Right ventricle myocardium superior (tissue), 1 donor: ENCODE measurements at regions not wholly inside any gene's neighbourhood (a gene's known extent, or its start where the extent isn't known, plus 50 kb on each side); places are given as distances from the start of the nearest gene placed in this dataset.

Experiments
- ATAC-seq: fragments of 200-7000 bp; cut with Tn5 transposase; one replicate; pipeline ENCODE4 v1.9.1; 2020; ENCODE audit warnings: mild to moderate bottlenecking; ENCODE audit not compliant: poor library complexity
- DNase-seq: peaks from one replicate; pipeline ENCODE4 v3.0.0-alpha.2; 2020
- intact Hi-C: fragments of 100-400 bp; cut with DNase I; formaldehyde crosslinking; loops from one replicate; pipeline ENCODE4 v1.11.2; 2022
- donor health status: DM: no; HTN: yes; CAD: no; lungs with severe emphysema.

- no peak for DNase-seq
- intact Hi-C loops, result no loop called here
- ATAC-seq, result no peak
These were observed 286.7 kb downstream of the HLX start for GRCh38 chr1:221165839-221166500.

GRCh38 chr1:221166559-221167318 is 287.5 kb downstream of the HLX start:
- peak; percentile 62 for ATAC-seq
- DNase-seq, result no peak
- intact Hi-C loops, result no loop called here

GRCh38 chr1:221169447-221169889 is 290.2 kb downstream of the HLX start:
- intact Hi-C loops, result no loop called here
- ATAC-seq, result no peak

GRCh38 chr1:221170171-221170570 is 290.9 kb downstream of the HLX start:
- intact Hi-C loops, result loop anchor here (10.0 kb wide), 1 partner anchor 265 kb away; no protein-coding TSS in a partner anchor
- ATAC-seq (no peak), DNase-seq (no peak)

More at GRCh38 chr1:221169447-221169889, 290.2 kb downstream of the HLX start:
- no peak for DNase-seq

- ATAC-seq (no peak), DNase-seq (no peak)
- intact Hi-C loops, result loop anchor here (10.0 kb wide), 1 partner anchor 267 kb away; no protein-coding TSS in a partner anchor
These were observed 292.5 kb downstream of the HLX start for GRCh38 chr1:221171768-221172167.

- DNase-seq (no peak), ATAC-seq (no peak)
- intact Hi-C loops, result loop anchor here (10.0 kb wide), 1 partner anchor 268 kb away; no protein-coding TSS in a partner anchor
These were observed 293.6 kb downstream of the HLX start for GRCh38 chr1:221172841-221173240.

- peak; percentile 99 for ATAC-seq
- DNase-seq, result peak; percentile 88
- intact Hi-C loops, result loop anchor here (10.0 kb wide), 1 partner anchor 270 kb away; no protein-coding TSS in a partner anchor
These were observed 295.2 kb downstream of the HLX start for GRCh38 chr1:221174330-221174993.

GRCh38 chr1:221175249-221175648 is 296.0 kb downstream of the HLX start:
- ATAC-seq (no peak), DNase-seq (no peak)
- intact Hi-C loops, result loop anchor here (10.0 kb wide), 1 partner anchor 270 kb away; no protein-coding TSS in a partner anchor

- ATAC-seq (no peak), DNase-seq (no peak)
- intact Hi-C loops, result no loop called here
These were observed 301.6 kb downstream of the HLX start for GRCh38 chr1:221180704-221181368.

GRCh38 chr1:221182791-221183533 is 303.7 kb downstream of the HLX start:
- intact Hi-C loops, result no loop called here
- DNase-seq (no peak), ATAC-seq (no peak)

- intact Hi-C loops, result no loop called here
- ATAC-seq (no peak), DNase-seq (no peak)
These were observed 305.0 kb downstream of the HLX start for GRCh38 chr1:221184131-221184794.

- DNase-seq, result no peak
- intact Hi-C loops, result no loop called here
- no peak for ATAC-seq
These were observed 307.9 kb downstream of the HLX start for GRCh38 chr1:221187174-221187573.

GRCh38 chr1:221188458-221188857 is 309.2 kb downstream of the HLX start:
- ATAC-seq (no peak), DNase-seq (no peak)
- intact Hi-C loops, result no loop called here

- intact Hi-C loops, result no loop called here
- ATAC-seq (no peak), DNase-seq (no peak)
These were observed 311.0 kb downstream of the HLX start for GRCh38 chr1:221190249-221190648.

- ATAC-seq, result no peak
- DNase-seq, result no peak
- intact Hi-C loops, result no loop called here
These were observed 312.8 kb downstream of the HLX start for GRCh38 chr1:221192055-221192454.

GRCh38 chr1:221200464-221200863 is 321.2 kb downstream of the HLX start:
- ATAC-seq (no peak), DNase-seq (no peak)
- intact Hi-C loops, result no loop called here

- intact Hi-C loops, result no loop called here
- ATAC-seq (no peak), DNase-seq (no peak)
These were observed 322.5 kb downstream of the HLX start for GRCh38 chr1:221201773-221202172.
